GM21737 (cell line): ENCODE measurements at regions not wholly inside any gene's neighbourhood (a gene's known extent, or its start where the extent isn't known, plus 50 kb on each side); places are given as distances from the start of the nearest gene placed in this dataset.

Experiments used
- ATAC-seq: cut with Tn5 transposase; IDR thresholded peaks from one replicate; pipeline ENCODE4 v1.9.1; 2021; ENCODE audit warnings: mild to moderate bottlenecking, moderate library complexity; ENCODE audit not compliant: unreplicated experiment

DNA sequence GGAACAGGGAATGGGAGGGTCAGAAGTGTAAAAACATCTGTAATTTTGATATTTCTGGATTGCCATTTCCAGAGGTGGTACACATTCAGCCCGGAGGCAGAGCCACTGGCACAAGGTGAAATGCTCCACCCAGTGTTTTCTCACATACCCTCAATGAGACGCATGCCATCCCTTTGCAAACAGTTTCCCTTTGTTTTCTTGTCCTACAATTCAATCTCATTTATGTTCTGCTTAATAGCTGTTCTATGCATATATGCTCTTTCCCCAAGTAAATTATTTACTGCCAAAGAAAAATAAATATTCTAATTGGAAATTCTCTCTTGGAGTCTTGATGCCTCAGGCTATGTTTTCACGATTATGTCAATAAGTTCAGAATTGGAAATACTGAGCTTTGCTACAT, 369.7 kb upstream of the AKR1E2 start:
- no peak for ATAC-seq

DNA sequence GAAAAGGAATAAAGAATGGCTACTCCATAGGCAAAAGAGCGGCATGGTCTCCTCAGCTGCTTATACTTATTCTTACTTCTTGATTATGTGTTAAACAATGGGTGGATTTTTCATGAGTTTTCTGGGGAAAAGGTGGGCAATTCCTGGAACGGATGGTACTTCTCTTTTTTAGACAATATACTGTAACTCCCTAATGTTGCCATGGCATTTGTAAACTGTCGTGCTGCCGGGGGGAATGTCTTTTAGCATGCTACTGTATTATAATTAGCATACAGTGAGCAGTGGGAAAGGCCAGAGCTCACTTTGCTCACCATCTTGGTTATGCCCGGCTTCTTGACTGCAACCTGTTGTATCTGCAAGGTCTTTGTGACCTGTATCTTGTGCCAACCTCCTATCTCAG, 372.1 kb upstream of the AKR1E2 start:
- no peak for ATAC-seq

DNA sequence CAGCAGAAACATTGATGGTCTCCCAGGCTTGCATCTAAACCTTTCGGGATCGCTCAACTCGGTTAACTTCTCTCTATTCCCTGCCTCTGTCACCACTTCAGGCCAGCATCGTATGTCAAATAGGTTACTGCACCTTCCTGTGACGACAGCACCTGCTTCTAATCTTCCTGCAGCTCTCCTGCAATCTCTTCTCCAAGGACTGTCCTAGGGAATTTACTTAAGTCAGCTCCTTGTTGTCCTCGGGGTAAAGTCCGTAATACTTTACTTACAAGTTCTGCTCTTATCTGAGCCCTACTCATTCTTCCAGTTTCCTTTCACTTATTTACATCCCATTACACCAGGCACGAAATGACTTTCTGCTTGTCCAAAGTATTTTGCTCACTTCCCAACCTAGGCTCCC, 372.7 kb upstream of the AKR1E2 start:
- no peak for ATAC-seq

DNA sequence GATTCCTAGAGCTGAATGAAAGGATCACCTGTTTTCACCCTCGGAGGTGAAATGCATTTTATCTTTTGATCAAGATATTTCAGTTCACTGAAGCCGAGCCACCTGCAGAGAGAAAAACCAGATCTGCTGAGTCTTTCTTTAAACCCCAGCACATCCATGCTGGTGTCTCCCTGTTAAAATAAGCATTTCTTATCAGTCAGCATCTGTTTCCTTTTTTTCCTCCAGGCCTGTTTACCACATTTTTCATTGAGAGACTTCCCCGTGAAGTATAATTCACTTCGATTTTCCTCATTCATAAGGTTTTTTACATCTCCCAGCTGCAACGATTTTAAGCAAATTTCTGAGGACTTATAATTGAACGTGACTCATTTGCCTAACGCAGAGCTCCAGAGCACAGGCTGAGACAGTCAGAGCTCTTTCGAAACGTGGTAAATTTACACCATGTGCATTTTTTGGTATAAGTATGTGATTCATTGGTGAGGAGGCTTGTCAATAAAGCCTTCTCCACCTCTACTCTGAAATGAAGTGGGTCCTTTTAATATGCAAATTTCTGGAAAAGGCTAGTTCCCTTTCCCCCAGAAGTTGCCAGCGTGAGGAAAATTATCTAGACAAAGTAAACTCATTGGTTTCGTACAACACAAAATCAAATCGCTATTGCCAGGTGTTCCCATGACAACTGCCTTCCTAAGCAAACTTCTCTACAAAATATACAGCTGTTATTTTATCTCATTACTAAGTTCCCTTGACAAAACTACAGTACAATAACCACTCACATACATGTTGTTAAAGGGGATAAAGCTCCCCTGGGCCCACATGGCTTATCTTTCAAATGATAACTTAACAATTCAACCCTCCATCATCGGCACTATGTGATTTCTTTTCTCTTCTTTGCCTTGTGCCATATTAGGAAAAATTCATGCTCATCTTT, 374.8 kb upstream of the AKR1E2 start:
- ATAC-seq, result no peak

DNA sequence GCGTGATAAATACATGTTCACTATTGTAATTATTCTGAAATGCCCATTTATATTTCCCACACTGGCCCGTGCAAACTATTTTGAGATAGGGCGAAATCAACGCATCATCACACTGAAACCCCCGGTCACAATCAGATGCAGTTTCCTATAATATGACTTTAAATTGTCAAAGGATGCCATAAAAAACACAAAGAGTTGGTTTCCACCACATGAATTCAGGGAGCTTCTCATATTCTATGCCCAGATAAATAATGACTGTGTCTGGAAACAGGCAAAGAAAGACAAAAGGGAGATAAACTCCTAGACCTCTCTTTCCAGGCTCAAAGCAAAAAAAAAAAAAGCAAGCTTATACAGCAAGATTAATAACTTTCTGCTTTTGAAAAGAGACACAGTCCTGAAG, 375.8 kb upstream of the AKR1E2 start:
- no peak for ATAC-seq

DNA sequence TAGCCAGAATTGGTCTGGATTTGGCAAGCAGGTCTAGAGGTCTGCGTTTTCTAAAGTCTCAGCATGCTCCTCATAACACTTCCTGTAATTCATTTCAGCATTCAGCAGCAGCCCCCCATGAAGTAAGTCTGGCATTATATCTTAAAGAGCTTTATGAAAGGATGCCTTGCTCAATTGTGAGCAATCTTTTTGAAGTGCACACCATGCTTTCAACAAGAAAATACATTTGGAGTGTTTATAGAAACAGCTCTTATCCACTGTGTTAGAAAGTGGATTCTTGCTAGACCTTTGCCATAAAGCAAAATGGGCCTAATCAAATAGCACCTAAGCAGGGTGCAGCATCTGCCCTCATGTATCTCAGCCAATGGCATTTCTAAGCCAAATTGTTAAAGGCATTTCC, 378.0 kb upstream of the AKR1E2 start:
- no peak for ATAC-seq

DNA sequence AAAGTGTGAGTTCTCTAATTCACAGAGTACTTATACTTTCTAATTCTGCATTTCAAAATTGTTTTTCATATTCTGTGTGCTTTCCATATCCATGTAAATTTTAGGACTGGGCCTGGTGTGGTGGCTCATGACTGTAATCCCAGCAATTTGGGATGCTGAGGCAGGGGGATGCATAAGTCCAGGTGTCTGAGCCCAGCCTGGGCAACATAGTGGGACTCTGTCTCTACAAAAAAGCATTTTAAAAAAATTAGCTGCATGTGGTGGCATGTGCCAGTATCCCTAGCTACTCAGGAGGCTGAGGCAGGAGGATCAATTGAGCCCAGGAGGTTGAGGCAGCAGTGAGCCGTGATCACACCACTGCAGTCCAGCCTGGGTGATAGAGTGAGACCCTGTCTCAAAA, 382.6 kb upstream of the AKR1E2 start:
- ATAC-seq, result no peak

DNA sequence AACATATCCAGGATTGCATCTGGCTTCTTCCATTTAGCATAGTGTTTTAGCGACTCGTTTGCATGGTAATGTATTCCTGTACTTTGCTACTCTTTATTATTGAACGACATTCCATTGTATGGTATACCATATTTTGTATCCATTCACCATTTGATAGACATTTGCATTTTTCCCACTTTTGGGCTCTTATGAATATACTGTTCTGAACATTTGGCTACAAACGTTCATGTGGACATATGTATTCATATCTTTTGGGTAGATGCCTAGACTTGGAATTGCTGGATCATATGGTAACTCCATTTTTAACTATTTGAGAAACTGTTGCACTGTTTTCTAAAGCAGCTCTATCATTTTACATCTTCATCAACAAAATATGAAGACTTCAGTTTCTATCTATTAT, 383.7 kb upstream of the AKR1E2 start:
- ATAC-seq, result no peak

DNA sequence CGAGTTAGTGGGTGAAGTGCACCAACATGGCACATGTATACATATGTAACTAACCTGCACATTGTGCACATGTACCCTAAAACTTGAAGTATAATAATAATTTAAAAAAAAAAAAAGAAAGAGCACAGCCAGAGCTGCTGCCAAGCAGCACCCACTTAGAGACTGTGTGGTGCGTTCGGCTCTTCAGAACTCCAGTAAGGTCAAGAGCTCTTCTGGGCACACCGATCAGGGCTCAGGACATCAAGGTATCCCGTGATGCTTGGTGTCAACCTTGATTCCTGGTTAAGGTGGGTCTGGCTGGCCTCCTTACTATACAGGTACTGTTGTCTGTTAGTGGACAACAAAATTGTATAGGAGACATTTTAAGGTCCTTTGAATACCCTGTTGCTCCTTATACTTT, 385.7 kb upstream of the AKR1E2 start:
- ATAC-seq, result no peak

DNA sequence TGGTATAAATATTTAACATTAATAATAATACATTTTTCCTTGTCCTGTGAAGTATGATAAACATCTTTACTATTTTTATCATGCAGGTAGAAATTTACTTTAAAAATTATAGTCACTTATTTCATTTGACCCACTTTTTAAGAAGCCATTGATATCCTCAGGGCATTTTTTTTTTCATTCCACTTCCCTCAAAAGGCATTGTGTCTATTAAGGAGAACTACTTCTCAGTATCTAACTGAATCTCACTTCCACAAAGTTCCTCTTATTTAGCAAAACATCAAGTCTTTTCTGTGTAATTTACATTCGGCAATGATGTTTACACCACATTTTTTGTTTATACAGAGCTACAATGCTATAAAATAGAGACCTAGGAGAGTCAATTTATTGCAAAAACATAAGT, 388.2 kb upstream of the AKR1E2 start:
- ATAC-seq, result no peak

DNA sequence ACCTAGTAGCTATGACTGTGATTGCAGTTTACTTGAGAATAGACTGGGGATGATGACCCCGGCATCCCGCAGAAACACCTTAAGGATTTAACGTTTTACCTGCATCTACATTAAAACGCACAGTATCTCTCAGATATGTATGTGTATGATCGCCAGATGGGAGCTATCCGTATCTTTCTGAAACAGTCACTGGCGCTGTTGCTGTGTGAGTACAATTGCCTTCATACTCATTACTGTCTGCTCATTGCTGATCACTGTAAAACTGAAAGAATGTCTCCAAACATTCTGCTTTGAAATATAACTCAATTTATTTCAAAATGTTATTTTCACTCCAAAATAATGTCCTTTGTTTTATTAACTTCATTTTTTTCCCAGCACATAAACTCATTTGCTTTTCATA, 388.9 kb upstream of the AKR1E2 start:
- no peak for ATAC-seq

DNA sequence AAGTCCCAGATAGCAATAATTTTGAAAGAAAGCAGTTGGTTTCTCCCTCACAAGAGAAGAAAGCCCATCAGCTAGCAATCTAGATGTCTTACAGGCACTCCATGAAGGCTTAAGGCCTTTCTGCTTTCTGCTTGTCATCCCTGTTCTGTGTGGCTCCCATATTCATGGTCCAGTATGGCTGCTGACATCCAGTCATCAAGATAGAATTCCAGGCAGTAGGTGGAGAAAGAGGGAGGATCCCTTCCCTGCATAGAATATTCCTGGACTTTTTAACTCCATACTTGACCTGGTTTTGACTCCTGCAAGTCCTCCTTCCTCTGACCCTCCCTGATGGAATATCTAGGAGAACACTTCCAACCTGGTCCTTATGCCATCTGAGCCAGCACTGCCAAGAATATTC, 389.9 kb upstream of the AKR1E2 start:
- no peak for ATAC-seq

DNA sequence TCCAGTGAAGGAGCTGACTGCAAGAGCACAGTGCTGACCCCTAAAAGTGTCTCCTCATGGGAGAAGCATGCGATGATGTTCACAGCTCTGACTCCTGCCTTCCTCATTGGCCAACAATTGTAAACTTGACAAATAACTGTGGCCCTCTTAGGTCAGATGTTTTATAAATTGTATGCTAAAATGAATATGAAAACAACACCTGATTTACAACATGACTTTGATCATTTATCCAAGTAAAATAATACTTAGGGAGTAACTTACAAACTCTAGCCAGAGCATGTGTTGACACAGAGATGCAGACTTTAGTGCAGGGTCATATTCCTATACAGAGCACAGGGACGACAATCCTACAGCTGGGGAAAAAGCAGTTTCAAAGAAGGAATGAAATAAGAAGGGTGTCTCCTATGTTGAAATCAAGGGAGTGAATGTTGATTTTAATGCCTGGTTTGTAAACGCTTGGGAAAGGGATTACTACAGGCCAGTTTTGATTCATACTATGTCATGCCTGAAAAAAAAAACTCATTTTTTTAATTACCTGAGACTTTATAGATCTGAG, 391.4 kb upstream of the AKR1E2 start:
- ATAC-seq, result no peak

DNA sequence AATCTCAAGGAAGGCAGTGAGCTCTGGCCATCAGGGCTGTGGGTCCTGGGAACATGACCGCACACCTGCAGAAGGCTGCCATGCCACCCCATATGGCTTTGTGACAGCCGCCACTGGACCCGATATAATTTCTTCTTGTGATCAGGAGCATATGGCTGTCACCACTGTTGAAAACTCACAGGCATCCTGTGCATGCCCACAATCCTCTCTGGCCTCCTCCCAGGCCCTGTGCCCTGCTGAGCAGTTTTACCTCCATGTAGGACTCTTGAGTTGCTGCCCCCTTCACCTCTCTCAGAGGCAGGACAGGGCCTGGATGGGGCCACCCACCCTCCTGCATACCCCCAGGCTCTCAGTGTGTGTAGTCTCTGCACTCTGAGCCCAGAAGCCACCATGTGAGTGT, 391.9 kb upstream of the AKR1E2 start:
- ATAC-seq, result no peak

DNA sequence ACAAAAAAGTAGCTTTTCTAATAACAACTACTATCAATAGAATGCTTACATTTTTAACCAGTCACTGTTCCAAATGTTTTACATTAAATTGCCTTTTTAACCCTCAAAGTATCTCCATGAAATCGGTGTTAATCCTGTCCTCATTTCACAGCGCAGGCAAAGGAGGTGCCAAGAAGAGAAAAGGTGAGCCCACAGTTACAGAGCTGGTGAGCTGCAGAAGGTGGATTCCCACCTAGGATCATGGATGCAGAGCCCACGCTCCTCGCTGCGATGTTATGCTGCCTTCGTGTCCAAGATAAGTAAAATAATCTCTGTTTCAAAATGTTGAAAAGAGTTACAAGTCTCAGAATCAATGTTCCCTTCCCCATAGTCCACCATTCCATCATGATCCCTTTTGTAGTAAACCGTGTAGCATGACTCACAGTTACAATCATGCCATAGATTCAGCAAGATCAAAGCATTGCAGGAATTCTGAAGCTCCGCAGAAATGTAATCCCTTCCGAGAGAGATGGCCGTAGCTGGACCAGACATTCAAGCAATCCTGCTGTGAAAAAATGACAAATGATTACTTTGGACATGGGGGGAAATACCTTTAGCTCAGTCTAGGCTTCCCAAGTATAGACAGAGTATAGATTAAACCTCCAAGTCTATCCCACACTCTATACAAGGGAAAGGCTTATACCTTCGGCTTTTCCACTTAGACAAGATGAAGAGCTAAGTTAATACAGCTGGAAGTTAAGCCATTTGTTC, 394.7 kb upstream of the AKR1E2 start:
- ATAC-seq, result no peak

DNA sequence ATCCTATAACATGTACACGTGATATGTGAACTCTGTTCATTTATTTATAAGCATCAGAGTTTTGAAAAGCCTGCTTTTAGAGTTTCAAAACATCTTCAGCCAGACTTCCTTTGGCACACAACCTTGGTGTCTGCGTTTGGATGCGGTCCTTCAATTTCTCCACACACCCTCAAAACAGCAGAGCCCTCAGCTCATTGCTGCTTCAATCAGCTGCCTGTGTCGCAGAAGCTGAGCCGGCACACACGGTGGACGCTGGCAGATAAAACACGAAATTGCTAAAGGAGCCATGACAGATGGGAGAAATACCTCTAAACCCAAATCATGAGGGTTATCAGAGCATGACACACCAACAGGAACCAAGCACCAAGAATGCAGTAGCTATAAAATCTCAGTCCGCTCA, 396.4 kb upstream of the AKR1E2 start:
- ATAC-seq, result no peak

DNA sequence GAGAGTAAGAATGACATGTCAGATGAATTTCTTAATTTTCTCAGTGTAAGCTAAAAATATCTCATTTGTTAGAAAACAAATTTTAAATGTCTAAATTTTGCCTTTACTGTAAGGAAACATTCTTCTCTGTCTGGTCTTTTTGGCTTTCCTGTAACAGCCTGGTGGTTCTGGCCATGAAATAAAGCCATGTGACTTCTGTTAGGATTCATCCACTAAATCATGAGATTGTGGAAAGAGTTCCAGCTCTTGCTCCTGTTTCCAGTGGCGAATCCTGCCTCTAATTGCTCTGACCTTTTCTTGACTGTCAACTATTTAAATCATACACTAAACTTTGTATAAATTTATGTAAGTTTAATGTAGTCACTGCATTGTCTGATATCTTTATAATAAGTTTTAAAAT, 398.5 kb upstream of the AKR1E2 start:
- ATAC-seq, result no peak

DNA sequence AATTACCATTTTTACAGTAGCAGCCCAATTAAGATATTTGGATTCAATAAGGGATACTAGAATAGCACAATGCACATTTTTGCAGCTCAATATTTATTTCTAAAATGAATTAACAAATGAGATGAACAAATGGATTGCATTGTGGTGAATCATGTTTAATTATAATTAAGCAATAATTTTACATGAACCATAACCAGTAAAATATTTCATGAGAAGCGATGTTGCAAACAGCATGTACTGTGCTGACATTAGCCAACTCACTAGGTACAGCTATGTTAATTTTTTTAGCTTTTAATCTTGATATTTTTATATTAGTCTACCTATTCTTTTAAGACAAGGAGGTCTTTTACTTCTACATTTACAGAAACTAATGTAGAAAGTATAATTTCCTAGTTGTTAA, 399.1 kb upstream of the AKR1E2 start:
- ATAC-seq, result no peak

DNA sequence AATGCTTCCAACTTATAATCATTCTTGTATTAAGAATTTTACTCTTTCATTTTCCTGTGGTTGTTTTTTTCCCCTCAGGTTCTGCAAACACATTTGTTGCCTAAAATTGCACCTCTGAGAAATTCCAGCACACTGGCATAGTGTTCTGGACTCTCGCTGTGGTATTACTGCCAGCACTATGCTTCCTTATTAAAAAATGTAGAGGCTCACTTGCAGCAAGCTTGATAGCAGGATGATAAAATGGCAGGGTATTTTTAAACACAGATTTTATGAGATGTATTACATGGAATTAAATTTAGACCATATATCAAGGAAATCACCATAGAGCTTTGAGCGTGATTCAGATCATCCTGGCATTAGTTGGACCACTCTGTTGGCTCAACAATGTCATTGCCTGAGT, 416.7 kb upstream of the AKR1E2 start:
- no peak for ATAC-seq

DNA sequence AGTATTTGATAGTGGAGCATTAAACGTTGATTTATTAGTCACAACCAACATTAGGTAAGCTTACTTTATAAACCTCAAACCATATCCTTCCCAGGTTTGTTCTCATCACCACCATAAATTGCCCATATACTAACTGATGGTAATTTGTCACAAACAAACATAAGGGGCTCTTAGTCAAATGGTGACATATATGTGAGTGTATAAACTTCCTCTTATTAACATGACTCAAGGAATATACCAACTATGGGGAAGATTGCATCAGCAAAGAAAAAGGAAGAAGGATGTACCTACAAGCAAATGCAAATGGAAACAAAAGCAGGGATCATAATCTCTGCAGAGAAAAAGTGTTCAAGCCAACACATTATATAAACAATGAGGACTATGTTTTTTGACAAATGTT, 418.2 kb upstream of the AKR1E2 start:
- ATAC-seq, result no peak

DNA sequence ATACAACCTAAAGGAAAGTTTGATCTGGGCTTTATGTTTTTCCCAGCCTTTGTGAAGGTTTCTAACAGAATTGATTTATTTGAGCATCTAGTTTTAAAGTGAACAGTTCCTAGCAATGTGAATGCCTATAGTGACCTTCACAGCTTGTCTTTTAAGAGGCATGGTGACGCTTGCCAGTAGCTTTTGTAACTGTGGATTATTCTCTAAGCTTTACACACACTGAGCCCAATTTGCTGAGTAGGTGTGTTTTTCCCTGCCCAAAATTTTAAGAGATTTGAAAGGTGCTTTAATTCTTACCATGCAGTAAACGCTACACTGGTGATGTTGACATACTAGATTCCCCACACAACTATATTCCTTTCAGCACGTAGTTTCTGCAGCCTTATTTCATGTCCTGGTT, 420.2 kb upstream of the AKR1E2 start:
- ATAC-seq, result no peak

DNA sequence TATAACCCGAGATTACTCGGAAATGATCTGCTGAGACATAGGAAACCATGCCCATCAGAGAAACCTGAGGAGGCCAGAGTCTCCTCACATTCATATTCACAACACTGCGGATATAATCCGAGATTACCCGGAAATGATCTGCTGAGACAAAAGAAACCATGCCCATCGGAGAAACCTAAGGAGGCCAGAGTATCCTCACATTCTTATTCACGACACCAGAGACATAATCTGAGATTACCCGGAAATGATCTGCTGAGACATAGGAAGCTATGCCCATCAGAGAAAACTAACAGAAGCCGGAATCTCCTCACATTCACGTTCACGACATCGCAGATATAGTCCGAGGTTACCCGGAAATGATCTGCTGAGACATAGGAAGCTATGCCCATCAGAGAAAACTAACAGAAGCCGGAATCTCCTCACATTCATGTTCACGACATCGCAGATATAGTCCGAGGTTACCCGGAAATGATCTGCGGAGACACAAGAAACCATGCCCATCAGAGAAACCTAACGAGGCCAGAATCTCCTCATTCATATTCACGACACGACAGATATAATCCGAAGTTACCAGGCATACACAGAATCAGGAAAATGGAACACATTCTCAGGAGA, 422.3 kb upstream of the AKR1E2 start:
- no peak for ATAC-seq
